ENCODE measurements at regions not wholly inside any gene's neighbourhood (a gene's known extent, or its start where the extent isn't known, plus 50 kb on each side); places are given as distances from the start of the nearest gene placed in this dataset.

GRCh38 chr4:136227315-136227714 is 1305.0 kb downstream of the PCDH18 start:
- H3K36me3 ChIP-seq (ENCODE audit: low read length): no peaks in the 10 kb centered on the region
- TF ChIP-seq CTCF (IDR thresholded peaks at IDR 0.05; ENCODE audit: insufficient read depth, low read length, poor library complexity, severe bottlenecking) (no peak), EZH2phosphoT487 (conservative IDR thresholded peaks at IDR 0.05; ENCODE audit: low read length) (no peak)
- no peak overlapping the region for H3K27ac ChIP-seq (ENCODE audit: low read depth, low read length)
- no peak overlapping the region for H2AFZ ChIP-seq (ENCODE audit: low read depth, low read length, severe bottlenecking)
- H3K79me2 ChIP-seq (ENCODE audit: insufficient read depth, low read length): no peaks in the 10 kb centered on the region
- no peak overlapping the region for H3K9ac ChIP-seq (ENCODE audit: low read length)
- H3K9me2 ChIP-seq (replicated peaks; ENCODE audit: insufficient read depth, low read length): no peaks in the 10 kb centered on the region
- no peak overlapping the region for H3K4me3 ChIP-seq (ENCODE audit: insufficient read depth, low read length, poor library complexity, severe bottlenecking)
- H3F3A ChIP-seq (ENCODE audit: insufficient read depth): no peaks in the 10 kb centered on the region
- no peaks in the 10 kb centered on the region for H3K9me3 ChIP-seq (ENCODE audit: insufficient read depth, low read length)
- no peaks in the 10 kb centered on the region for H4K20me1 ChIP-seq (ENCODE audit: low read depth, low read length)
- no peak overlapping the region for H3K4me2 ChIP-seq (ENCODE audit: low read depth, low read length, poor library complexity, severe bottlenecking)
- H3K27me3 ChIP-seq (ENCODE audit: low read length): no peaks in the 10 kb centered on the region

DNA sequence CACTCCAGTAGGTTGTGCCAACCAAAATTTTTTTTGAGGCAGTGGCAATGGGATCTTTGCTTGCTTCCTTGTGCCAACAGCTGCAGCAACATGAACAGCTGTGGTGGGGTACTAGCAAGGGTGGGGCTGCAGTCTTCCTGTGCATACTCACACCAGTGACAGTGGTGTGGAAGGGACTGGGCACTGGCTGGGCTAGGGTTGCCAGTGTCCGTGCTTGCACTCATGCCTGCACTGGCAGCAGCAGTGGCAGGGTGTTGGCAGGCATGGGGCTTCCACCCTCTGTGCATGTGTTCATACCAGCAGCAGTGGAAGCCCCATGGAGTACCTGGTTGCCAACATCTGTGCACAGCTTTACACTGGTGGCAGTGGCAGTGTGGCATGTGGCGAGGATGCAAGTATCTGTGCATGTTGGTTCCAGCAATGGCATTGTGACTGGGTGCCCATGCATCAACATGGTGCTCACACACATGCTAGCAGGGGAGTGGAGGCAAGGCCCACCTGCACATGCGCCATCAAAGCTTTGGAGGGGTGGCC is 1312.6 kb downstream of the PCDH18 start:
- Histone ChIP-seq H3F3A (ENCODE audit: insufficient read depth) (no peaks in the 10 kb centered on the region), H4K20me1 (ENCODE audit: low read depth, low read length) (no peaks in the 10 kb centered on the region), H3K9me3 (ENCODE audit: insufficient read depth, low read length) (no peaks in the 10 kb centered on the region), H3K4me3 (ENCODE audit: insufficient read depth, low read length, poor library complexity, severe bottlenecking) (no peak overlapping the region), H3K36me3 (ENCODE audit: low read length) (no peaks in the 10 kb centered on the region), H2AFZ (ENCODE audit: low read depth, low read length, severe bottlenecking) (no peak overlapping the region), H3K79me2 (ENCODE audit: insufficient read depth, low read length) (no peaks in the 10 kb centered on the region), H3K9ac (ENCODE audit: low read length) (no peak overlapping the region), H3K27ac (ENCODE audit: low read depth, low read length) (no peak overlapping the region), H3K4me2 (ENCODE audit: low read depth, low read length, poor library complexity, severe bottlenecking) (no peak overlapping the region), H3K27me3 (ENCODE audit: low read length) (no peaks in the 10 kb centered on the region), H3K9me2 (replicated peaks; ENCODE audit: insufficient read depth, low read length) (no peaks in the 10 kb centered on the region)
- TF ChIP-seq CTCF (IDR thresholded peaks at IDR 0.05; ENCODE audit: insufficient read depth, low read length, poor library complexity, severe bottlenecking): no peak
- no peak for TF ChIP-seq EZH2phosphoT487 (conservative IDR thresholded peaks at IDR 0.05; ENCODE audit: low read length)

DNA sequence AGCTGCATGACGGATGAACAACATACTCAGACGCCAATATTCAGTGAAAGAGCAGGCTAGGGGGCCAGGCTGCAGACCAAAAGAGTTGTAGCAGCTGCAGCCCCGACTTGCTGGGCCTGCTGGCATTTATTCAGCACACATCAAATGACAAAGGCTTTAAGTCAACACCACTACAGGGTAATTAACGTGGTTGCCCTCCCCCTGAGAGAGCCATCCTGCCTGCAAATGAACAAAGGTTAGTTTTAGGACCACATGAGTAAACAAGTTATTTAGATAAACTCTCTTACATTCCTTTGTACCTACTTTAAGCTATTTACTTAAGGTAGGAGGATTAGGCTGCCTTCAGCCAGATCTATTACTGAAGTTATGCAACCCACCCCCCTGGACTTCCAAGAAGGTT is 1329.1 kb downstream of the PCDH18 start:
- Histone ChIP-seq H3K79me2 (ENCODE audit: insufficient read depth, low read length) (no peaks in the 10 kb centered on the region), H3K9me2 (replicated peaks; ENCODE audit: insufficient read depth, low read length) (no peaks in the 10 kb centered on the region), H4K20me1 (ENCODE audit: low read depth, low read length) (no peaks in the 10 kb centered on the region), H2AFZ (ENCODE audit: low read depth, low read length, severe bottlenecking) (no peak overlapping the region), H3K36me3 (ENCODE audit: low read length) (no peaks in the 10 kb centered on the region), H3K4me2 (ENCODE audit: low read depth, low read length, poor library complexity, severe bottlenecking) (no peak overlapping the region), H3F3A (ENCODE audit: insufficient read depth) (no peaks in the 10 kb centered on the region), H3K27me3 (ENCODE audit: low read length) (no peaks in the 10 kb centered on the region), H3K4me3 (ENCODE audit: insufficient read depth, low read length, poor library complexity, severe bottlenecking) (no peak overlapping the region), H3K9me3 (ENCODE audit: insufficient read depth, low read length) (no peaks in the 10 kb centered on the region), H3K27ac (ENCODE audit: low read depth, low read length) (no peak overlapping the region), H3K9ac (ENCODE audit: low read length) (no peak overlapping the region)
- no peak for TF ChIP-seq EZH2phosphoT487 (conservative IDR thresholded peaks at IDR 0.05; ENCODE audit: low read length)

DNA sequence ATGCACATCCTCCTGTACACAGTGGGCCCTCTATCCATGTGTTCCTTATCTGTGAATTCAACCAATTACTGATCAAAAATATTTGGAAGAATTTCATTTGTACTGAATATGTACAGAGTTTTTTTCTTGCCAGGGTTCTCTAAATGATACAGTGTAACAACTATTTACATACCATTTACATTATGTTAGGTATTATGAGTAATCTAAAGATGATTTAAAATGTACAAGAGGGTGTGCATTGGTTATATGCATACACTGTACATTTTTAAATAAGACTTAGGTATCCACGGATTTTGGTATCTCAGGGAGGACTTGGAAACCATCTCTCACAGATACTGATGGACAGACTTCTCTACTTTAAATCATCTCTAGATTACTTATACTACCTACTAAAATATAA is 1333.9 kb downstream of the PCDH18 start:
- no peaks in the 10 kb centered on the region for H3K9me3 ChIP-seq (ENCODE audit: insufficient read depth, low read length)
- H3K36me3 ChIP-seq (ENCODE audit: low read length): no peaks in the 10 kb centered on the region
- H3K9me2 ChIP-seq (replicated peaks; ENCODE audit: insufficient read depth, low read length): no peaks in the 10 kb centered on the region
- no peak overlapping the region for H3K4me3 ChIP-seq (ENCODE audit: insufficient read depth, low read length, poor library complexity, severe bottlenecking)
- no peak overlapping the region for H2AFZ ChIP-seq (ENCODE audit: low read depth, low read length, severe bottlenecking)
- H3K27me3 ChIP-seq (ENCODE audit: low read length): no peaks in the 10 kb centered on the region
- no peak overlapping the region for H3K9ac ChIP-seq (ENCODE audit: low read length)
- H3K4me2 ChIP-seq (ENCODE audit: low read depth, low read length, poor library complexity, severe bottlenecking): no peak overlapping the region
- TF ChIP-seq CTCF (IDR thresholded peaks at IDR 0.05; ENCODE audit: insufficient read depth, low read length, poor library complexity, severe bottlenecking) (no peak), EZH2phosphoT487 (conservative IDR thresholded peaks at IDR 0.05; ENCODE audit: low read length) (no peak)
- no peaks in the 10 kb centered on the region for H3K79me2 ChIP-seq (ENCODE audit: insufficient read depth, low read length)
- H4K20me1 ChIP-seq (ENCODE audit: low read depth, low read length): no peaks in the 10 kb centered on the region
- no peak overlapping the region for H3K27ac ChIP-seq (ENCODE audit: low read depth, low read length)
- no peaks in the 10 kb centered on the region for H3F3A ChIP-seq (ENCODE audit: insufficient read depth)

Data from SU-DHL-6 (cell line).